Neural progenitor cell (in vitro differentiated cells): ENCODE measurements at regions not wholly inside any gene's neighbourhood (a gene's known extent, or its start where the extent isn't known, plus 50 kb on each side); places are given as distances from the start of the nearest gene placed in this dataset.

Experiments
- DNase-seq: peaks from one replicate; pipeline ENCODE4 v3.0.0-alpha.2; 2016; ENCODE audit warnings: low spot score
- H2AFZ ChIP-seq: fragments of 200-600 bp; sonication (generic); replicated peaks from 2 replicates; pipeline ENCODE4 v1.6.1; 2016; ENCODE audit warnings: antibody characterized with exemption
- H3F3A ChIP-seq: fragments of 200-600 bp; sonication (generic); 2 replicates; pipeline ENCODE4 v1.6.1; 2016; ENCODE audit warnings: antibody characterized with exemption, low read depth
- H3K27ac ChIP-seq: fragments of 200-600 bp; sonication (generic); 2 replicates; pipeline ENCODE4 v1.5.1; 2016; ENCODE audit warnings: mild to moderate bottlenecking
- H3K27me3 ChIP-seq: fragments of 200-600 bp; sonication (generic); 2 replicates; pipeline ENCODE4 v1.6.1; 2016; ENCODE audit warnings: mild to moderate bottlenecking, moderate library complexity
- H3K36me3 ChIP-seq: fragments of 200-600 bp; sonication (generic); 2 replicates; pipeline ENCODE4 v1.5.1; 2016
- H3K4me1 ChIP-seq: fragments of 200-600 bp; sonication (generic); 2 replicates; pipeline ENCODE4 v1.6.1; 2016; ENCODE audit warnings: mixed run types
- H3K4me2 ChIP-seq: fragments of 200-600 bp; sonication (generic); 2 replicates; pipeline ENCODE4 v1.6.1; 2016
- H3K4me3 ChIP-seq: fragments of 200-600 bp; sonication (generic); 2 replicates; pipeline ENCODE4 v1.5.1; 2016
- H3K79me2 ChIP-seq: fragments of 200-600 bp; sonication (generic); 2 replicates; pipeline ENCODE4 v1.6.1; 2016; ENCODE audit warnings: low read depth
- H3K9ac ChIP-seq: fragments of 200-600 bp; sonication (generic); 2 replicates; pipeline ENCODE4 v1.6.1; 2016
- H3K9me3 ChIP-seq: fragments of 200-600 bp; sonication (generic); 2 replicates; pipeline ENCODE4 v1.5.1; 2016; ENCODE audit warnings: low read depth
- H4K20me1 ChIP-seq: fragments of 200-600 bp; sonication (generic); 2 replicates; pipeline ENCODE4 v1.6.1; 2016; ENCODE audit warnings: low read depth
- H3K27ac Mint-ChIP-seq: 3 replicates; pipeline ENCODE4 v1.8.0; 2021; ENCODE audit warnings: mixed read lengths
- H3K27me3 Mint-ChIP-seq: 2 replicates; pipeline ENCODE4 v1.8.0; 2022; ENCODE audit warnings: low read depth, mild to moderate bottlenecking, inconsistent platforms, moderate library complexity, mixed read lengths; ENCODE audit not compliant: insufficient read depth
- H3K36me3 Mint-ChIP-seq: 3 replicates; pipeline ENCODE4 v1.8.0; 2021; ENCODE audit warnings: mixed read lengths
- H3K4me1 Mint-ChIP-seq: 3 replicates; pipeline ENCODE4 v1.8.0; 2021; ENCODE audit warnings: mixed read lengths
- H3K4me3 Mint-ChIP-seq: 3 replicates; pipeline ENCODE4 v1.8.0; 2021; ENCODE audit warnings: mild to moderate bottlenecking, moderate library complexity, mixed read lengths
- H3K9me3 Mint-ChIP-seq: 3 replicates; pipeline ENCODE4 v1.8.0; 2020; ENCODE audit warnings: mixed read lengths
- EZH2 ChIP-seq: fragments of 200-600 bp; sonication (generic); IDR thresholded peaks from 2 replicates; pipeline ENCODE4 v1.6.1; 2017; ENCODE audit warnings: antibody characterized with exemption, mild to moderate bottlenecking, moderate library complexity
- EZH2phosphoT487 ChIP-seq: fragments of 200-600 bp; sonication (generic); IDR thresholded peaks from 2 replicates; pipeline ENCODE4 v1.6.1; 2017; ENCODE audit warnings: antibody characterized with exemption
- TF ChIP-seq, protein P1 (sequence below): fragments of 200-600 bp; sonication (generic); IDR thresholded peaks from 2 replicates; pipeline ENCODE4 v1.5.1; 2017; ENCODE audit warnings: antibody characterized with exemption, mild to moderate bottlenecking

DNA sequence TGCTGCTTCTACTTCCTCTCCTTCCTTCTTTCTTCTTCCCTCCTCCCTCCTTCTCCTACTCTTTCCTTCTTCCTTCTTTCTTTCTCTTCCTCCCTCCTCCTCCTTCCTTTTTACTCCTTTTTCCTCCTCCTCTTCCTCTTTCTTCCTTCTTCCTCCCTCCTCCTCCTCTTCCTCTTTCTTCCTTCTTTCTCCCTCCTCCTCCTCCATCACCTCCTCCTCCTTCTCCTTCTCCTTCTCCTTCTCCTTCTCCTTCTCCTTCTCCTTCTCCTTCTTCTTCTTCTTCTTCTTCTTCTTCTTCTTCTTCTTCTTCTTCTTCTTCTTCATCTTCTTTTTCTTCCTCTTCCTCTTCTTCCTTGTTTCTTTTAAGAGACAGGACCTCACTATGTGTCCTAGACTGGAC lies 224.0 kb downstream of the NR2F2 start:
- TF ChIP-seq EZH2 (no peak), EZH2phosphoT487 (no peak)
- TF ChIP-seq, protein P1, sequence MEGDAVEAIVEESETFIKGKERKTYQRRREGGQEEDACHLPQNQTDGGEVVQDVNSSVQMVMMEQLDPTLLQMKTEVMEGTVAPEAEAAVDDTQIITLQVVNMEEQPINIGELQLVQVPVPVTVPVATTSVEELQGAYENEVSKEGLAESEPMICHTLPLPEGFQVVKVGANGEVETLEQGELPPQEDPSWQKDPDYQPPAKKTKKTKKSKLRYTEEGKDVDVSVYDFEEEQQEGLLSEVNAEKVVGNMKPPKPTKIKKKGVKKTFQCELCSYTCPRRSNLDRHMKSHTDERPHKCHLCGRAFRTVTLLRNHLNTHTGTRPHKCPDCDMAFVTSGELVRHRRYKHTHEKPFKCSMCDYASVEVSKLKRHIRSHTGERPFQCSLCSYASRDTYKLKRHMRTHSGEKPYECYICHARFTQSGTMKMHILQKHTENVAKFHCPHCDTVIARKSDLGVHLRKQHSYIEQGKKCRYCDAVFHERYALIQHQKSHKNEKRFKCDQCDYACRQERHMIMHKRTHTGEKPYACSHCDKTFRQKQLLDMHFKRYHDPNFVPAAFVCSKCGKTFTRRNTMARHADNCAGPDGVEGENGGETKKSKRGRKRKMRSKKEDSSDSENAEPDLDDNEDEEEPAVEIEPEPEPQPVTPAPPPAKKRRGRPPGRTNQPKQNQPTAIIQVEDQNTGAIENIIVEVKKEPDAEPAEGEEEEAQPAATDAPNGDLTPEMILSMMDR, result no peak
- Histone ChIP-seq H4K20me1 (no peaks in the 10 kb centered on the region), H3F3A (no peaks in the 10 kb centered on the region), H3K27ac (no peak overlapping the region), H2AFZ (no peak overlapping the region), H3K4me2 (no peak overlapping the region), H3K79me2 (no peaks in the 10 kb centered on the region), H3K9me3 (no peaks in the 10 kb centered on the region), H3K36me3 (no peaks in the 10 kb centered on the region), H3K9ac (no peak overlapping the region), H3K4me3 (no peak overlapping the region), H3K27me3 (no peaks in the 10 kb centered on the region), H3K4me1 (no peaks in the 10 kb centered on the region)
- Mint-ChIP-seq H3K36me3 (no peaks in the 10 kb centered on the region), H3K27ac (no peak overlapping the region), H3K4me1 (peaks cover 4% of the 10 kb centered on the region), H3K9me3 (no peaks in the 10 kb centered on the region), H3K27me3 (peaks cover 14% of the 10 kb centered on the region), H3K4me3 (no peak overlapping the region)
- no peak for DNase-seq

DNA sequence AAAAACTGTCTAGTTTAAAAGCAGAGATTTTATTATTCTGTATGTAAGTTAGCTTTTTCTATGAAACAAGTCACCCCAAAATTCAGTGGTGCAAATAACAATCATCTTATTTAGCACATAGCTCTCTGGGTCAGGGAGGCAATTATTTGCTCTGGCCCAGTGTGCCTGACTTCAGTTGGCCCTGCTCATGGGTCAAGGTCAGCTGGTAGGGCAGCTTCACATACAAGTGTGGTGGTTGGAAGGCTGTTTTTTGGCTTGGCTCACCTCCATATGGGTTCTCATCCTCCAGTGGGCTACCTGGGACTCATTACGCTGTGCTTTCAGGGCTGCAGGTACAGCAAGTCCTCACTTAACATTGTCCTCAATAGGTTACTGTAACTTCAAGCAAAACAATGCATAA lies 228.6 kb downstream of the NR2F2 start:
- Mint-ChIP-seq H3K27ac (no peak overlapping the region), H3K36me3 (no peaks in the 10 kb centered on the region), H3K4me1 (no peaks in the 10 kb centered on the region), H3K9me3 (peaks cover 7% of the 10 kb centered on the region), H3K4me3 (no peak overlapping the region), H3K27me3 (peaks cover 2% of the 10 kb centered on the region)
- no peak overlapping the region for H3K9ac ChIP-seq
- no peak overlapping the region for H3K4me2 ChIP-seq
- no peak overlapping the region for H3K27ac ChIP-seq
- H3K9me3 ChIP-seq, result no peaks in the 10 kb centered on the region
- H3K27me3 ChIP-seq, result no peaks in the 10 kb centered on the region
- no peak overlapping the region for H2AFZ ChIP-seq
- DNase-seq, result no peak
- H3K79me2 ChIP-seq, result no peaks in the 10 kb centered on the region
- H3K4me3 ChIP-seq, result no peak overlapping the region
- no peaks in the 10 kb centered on the region for H4K20me1 ChIP-seq
- no peaks in the 10 kb centered on the region for H3K4me1 ChIP-seq
- TF ChIP-seq, protein P1, result no peak
- no peak for TF ChIP-seq EZH2
- TF ChIP-seq EZH2phosphoT487, result no peak
- no peaks in the 10 kb centered on the region for H3K36me3 ChIP-seq
- H3F3A ChIP-seq, result no peaks in the 10 kb centered on the region

DNA sequence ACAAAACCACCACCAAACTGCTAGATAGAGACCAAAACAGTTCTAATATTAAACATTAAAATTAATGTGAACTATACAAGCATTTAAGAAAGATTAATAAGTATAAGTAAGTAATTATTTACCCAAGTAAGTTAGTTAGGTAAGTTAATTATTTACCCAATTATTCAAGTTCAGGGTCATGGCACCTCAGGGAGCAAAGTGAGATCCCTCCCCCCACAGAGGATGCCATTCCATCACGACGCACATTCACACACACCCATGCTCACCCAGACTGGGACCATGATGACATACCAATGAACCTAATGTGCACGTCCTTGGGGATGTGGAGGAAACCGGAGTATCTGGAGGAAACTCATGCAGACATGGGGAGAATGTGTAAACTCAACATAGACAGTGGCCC lies 229.1 kb downstream of the NR2F2 start:
- H3K9me3 Mint-ChIP-seq, result peaks cover 13% of the 10 kb centered on the region
- no peak for DNase-seq
- no peak overlapping the region for H3K4me3 Mint-ChIP-seq
- Histone ChIP-seq H3K9me3 (no peaks in the 10 kb centered on the region), H2AFZ (no peak overlapping the region), H3K9ac (no peak overlapping the region), H4K20me1 (no peaks in the 10 kb centered on the region), H3K4me1 (no peaks in the 10 kb centered on the region), H3K27ac (no peak overlapping the region), H3F3A (no peaks in the 10 kb centered on the region), H3K27me3 (no peaks in the 10 kb centered on the region), H3K79me2 (no peaks in the 10 kb centered on the region), H3K36me3 (no peaks in the 10 kb centered on the region), H3K4me3 (no peak overlapping the region), H3K4me2 (no peak overlapping the region)
- peaks cover 2% of the 10 kb centered on the region for H3K27me3 Mint-ChIP-seq
- no peaks in the 10 kb centered on the region for H3K36me3 Mint-ChIP-seq
- TF ChIP-seq, protein P1, result no peak
- TF ChIP-seq EZH2, result no peak
- TF ChIP-seq EZH2phosphoT487, result no peak
- no peaks in the 10 kb centered on the region for H3K4me1 Mint-ChIP-seq
- no peak overlapping the region for H3K27ac Mint-ChIP-seq
